ENCODE measurements at regions not wholly inside any gene's neighbourhood (a gene's known extent, or its start where the extent isn't known, plus 50 kb on each side); places are given as distances from the start of the nearest gene placed in this dataset.

DNA sequence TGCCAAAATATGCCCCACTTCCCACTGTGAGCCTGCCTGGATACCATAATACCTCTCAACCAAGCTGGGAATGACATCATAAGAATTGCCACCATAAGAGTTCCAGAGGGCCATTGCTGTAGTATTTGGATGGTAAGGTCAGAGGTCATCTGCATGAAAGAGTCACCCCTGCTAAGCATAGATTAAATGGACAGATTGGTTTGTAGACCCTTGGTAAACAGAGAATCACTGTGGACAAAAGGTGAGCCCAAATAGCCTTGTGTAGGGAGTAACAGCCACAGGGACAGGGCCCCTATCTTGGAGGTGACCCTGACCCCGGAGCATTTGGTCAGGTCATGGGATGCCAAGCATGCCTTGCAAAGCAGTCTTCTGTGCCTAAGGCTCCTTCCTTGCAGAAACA is 129.7 kb downstream of the GPAM start:
- no peak for DNase-seq (ENCODE audit: low read depth)

DNA sequence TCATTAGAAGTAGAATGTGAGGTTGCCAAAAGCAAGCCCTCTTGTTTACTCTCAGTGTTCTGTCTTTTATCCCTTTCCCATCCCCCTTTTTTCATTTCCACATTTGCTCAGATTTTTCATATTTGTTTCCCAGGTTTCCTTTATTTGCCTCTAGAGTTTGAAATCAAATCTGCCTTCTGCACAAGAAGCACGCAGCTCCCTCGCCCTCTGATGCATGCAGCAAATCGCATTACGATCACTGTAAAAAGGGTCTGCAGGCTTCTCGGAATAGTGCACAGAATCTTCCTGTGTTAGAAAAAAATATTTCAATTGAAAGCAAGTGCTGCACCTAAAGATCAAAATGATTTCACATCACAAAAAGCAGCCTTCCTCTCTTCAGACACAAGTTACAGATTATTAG is 129.0 kb downstream of the GPAM start:
- no peak for DNase-seq (ENCODE audit: low read depth)

- no peak for DNase-seq (ENCODE audit: low read depth)
These were observed 126.5 kb downstream of the GPAM start for GRCh38 chr10:112057072-112057471.

- no peak for DNase-seq (ENCODE audit: low read depth)
These were observed 124.3 kb downstream of the GPAM start for GRCh38 chr10:112059220-112059619.

DNA sequence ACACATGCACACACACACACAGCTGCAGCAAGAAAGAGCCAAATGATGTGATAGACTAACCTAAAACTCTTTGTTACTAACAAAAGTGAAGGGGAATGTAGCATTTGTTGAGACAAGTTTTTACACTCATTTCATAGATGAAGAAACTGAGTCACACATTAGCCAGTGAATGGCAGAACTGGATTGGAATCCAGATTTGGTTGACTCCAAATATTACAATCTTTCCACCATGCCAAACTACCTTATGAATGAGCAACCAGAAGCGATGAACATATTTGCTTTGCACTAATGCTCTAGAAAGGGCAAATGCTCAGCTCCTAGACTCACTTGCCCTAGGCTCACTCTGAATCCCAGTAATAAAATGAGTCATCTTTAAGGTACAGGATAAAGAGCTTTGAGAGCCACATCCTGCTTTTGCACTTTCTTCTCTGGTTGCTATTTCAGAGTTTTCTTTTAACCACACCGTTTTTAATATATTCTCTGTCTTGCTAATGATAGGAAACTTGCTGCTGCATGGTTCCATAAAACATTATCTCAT is 111.9 kb downstream of the GPAM start:
- DNase-seq (ENCODE audit: low read depth) = no peak

DNA sequence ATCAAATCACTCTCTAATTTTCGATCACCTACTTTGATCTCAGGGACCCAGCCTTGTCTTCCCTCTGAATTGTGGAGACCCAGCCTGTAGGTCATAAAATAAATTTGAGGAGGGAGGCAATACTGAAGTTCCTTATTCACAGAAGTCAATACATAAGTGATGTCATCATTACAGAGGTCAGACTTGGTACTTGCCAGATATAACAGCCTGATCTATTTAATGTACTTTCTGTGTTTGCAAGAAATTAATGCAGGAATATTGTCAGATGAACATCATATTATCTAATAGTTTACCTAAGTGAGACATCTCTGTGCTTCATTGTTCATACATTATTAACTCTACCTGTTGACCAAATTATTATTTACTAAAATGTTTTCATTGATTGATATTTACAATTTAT is 105.6 kb downstream of the GPAM start:
- DNase-seq (ENCODE audit: low read depth) = no peak

DNA sequence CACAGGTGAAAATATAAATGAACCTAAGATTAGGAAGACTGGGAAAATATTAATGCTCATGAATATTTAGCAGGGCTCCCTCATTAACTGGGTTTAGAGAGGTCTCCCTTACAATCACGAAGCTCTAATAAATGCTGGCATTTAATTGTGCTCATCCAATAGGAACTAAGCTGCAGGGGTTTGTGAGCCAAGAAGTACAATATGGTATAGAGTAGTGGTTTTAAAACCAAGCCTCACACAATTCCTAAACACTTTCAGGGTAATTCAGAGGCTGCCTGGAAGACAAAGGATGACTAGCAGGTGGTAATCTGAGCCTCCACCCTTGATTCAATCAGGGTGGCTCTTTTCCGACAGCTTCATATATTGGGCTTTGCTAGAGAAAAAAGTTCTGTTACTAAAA is 103.3 kb downstream of the GPAM start:
- no peak for DNase-seq (ENCODE audit: low read depth)

DNA sequence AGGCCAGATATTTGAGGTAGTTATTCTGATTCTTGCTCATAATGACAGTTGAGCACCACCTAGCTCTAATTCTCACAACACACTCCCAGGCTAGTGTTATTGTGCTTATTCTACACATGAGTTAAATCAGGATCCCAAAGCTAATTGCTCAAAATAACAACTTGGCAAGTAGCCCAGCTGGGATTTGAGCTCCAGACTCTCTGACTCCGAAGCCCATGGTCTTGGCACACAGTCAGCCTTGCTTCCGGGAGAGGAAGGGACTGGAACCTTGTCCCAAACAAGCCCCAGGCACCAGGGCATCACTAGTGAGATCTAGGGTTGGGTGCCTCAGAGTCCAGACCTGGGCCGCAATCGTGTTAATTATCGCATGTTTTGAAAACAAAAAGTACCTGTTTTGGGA is 101.4 kb downstream of the GPAM start:
- DNase-seq (ENCODE audit: low read depth) = no peak

- no peak for DNase-seq (ENCODE audit: low read depth)
These were observed 100.1 kb downstream of the GPAM start for GRCh38 chr10:112083472-112083871.

GRCh38 chr10:112087953-112088456 is 95.6 kb downstream of the GPAM start:
- no peak for DNase-seq (ENCODE audit: low read depth)

DNA sequence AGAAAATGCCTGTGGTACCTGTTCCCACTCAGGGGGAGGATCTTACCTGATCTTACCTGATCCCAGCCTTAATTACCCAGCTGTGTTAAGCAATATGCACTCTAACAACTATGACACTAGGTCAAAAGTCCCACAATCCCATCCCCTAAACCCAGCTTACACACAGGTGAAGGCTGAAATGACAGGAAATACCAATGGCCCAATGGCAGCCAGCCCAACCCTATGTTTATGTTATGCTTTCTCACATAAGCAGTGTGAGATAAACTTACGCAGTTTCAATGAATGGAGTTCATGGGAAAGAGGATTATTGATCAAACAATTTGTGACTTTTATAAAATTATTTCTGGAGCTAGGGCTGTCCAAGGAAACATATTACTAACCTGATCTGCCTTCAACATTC is 91.9 kb downstream of the GPAM start:
- DNase-seq (ENCODE audit: low read depth) = no peak

GRCh38 chr10:112092519-112092918 is 91.0 kb downstream of the GPAM start:
- no peak for DNase-seq (ENCODE audit: low read depth)

GRCh38 chr10:112094984-112095383 is 88.6 kb downstream of the GPAM start:
- no peak for DNase-seq (ENCODE audit: low read depth)

DNA sequence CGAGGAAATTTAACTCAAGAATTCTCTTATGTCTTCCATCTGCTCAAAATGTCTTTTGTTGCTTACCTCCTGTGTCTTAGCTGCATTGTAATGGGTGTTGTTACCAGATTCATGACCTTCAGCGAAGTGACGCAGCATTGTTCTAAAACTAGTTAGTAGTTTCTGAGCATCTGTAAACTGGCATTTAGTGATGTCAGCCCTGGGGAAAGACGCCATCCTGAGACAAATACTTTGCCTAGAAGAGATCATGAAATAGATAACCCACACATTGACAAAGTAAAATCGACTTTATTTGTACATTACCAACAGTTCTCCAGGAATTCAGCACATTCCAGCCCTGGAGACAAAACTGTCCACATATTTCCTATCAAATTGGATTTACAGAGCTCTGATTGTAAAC is 87.8 kb downstream of the GPAM start:
- DNase-seq (ENCODE audit: low read depth) = no peak

DNA sequence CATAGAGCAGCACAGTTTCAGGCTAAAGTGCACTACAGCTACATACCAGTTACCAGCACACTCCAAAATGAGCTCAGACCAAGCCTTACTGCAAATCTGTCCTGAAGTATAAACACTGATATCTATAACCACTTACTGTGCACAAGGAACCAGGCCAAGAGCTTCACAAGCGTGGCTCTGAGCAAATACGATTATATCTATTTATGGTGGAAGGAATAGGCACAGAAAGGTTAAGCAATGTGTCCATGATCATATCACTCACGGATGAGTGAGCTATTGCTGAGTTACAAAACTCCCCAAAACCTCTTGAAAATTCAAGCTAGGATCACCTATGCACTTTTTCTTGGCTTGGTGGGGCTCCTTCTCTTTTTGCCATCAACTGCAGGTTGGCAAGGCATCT is 84.9 kb downstream of the GPAM start:
- DNase-seq (ENCODE audit: low read depth) = no peak

Measured in non-pigmented ciliary epithelial cell (primary cell).